ENCODE measurements at regions not wholly inside any gene's neighbourhood (a gene's known extent, or its start where the extent isn't known, plus 50 kb on each side); places are given as distances from the start of the nearest gene placed in this dataset.

GRCh38 chr6:139625081-139625939 lies 250.9 kb upstream of the CITED2 start:
- Mint-ChIP-seq H3K4me1 (peaks cover 35% of the 10 kb centered on the region), H3K9me3 (peaks cover 9% of the 10 kb centered on the region), H3K36me3 (ENCODE audit: low read depth) (peaks cover 3% of the 10 kb centered on the region), H3K27ac (no peak overlapping the region), H3K27me3 (ENCODE audit: low read depth) (no peaks in the 10 kb centered on the region), H3K4me3 (no peak overlapping the region)
- TF ChIP-seq, protein P1, sequence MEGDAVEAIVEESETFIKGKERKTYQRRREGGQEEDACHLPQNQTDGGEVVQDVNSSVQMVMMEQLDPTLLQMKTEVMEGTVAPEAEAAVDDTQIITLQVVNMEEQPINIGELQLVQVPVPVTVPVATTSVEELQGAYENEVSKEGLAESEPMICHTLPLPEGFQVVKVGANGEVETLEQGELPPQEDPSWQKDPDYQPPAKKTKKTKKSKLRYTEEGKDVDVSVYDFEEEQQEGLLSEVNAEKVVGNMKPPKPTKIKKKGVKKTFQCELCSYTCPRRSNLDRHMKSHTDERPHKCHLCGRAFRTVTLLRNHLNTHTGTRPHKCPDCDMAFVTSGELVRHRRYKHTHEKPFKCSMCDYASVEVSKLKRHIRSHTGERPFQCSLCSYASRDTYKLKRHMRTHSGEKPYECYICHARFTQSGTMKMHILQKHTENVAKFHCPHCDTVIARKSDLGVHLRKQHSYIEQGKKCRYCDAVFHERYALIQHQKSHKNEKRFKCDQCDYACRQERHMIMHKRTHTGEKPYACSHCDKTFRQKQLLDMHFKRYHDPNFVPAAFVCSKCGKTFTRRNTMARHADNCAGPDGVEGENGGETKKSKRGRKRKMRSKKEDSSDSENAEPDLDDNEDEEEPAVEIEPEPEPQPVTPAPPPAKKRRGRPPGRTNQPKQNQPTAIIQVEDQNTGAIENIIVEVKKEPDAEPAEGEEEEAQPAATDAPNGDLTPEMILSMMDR (IDR thresholded peaks at IDR 0.05; ENCODE audit: unreplicated experiment in 3 of 3), result no peak

DNA sequence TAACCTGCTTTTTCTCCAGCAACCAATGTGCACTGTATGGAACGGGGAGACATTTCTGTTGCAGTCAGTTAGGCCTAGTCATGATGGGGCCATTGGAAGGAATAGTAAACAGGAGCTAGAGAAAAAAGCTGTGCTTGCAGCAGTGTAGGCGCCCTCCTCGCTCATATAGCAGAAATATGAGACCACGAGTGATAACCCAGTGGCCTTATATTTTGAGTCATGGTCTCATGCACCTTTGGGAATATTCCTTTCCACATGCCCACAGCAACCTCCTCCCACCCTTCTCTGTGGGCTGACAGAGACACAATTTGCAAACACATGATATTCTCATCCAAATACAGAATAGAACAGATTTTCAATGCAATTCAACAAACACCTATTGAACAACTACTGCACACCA lies 248.9 kb upstream of the CITED2 start:
- Mint-ChIP-seq H3K27me3 (ENCODE audit: low read depth) (no peaks in the 10 kb centered on the region), H3K9me3 (peaks cover 5% of the 10 kb centered on the region)
- TF ChIP-seq, protein P1 (IDR thresholded peaks at IDR 0.05; ENCODE audit: unreplicated experiment in 3 of 3), result no peak

DNA sequence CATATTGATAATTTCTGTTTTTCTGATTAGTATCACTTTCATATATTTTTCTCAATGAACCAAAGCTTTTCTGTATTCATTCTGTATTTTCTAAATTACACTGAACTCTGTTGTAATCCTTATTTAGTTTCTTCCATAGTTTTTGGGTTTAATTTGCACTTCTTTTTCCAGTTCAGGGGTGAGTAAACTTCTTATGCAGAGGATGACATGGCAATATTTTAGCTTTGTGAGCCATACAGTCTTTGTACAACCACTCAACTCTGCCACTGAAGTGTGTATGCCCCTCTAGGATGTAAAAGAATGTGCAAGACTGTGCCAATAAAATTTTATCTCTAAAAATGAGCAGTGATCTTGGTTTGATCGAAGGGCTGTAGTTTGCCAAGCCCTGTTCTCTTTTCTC lies 239.0 kb upstream of the CITED2 start:
- Mint-ChIP-seq H3K27me3 (ENCODE audit: low read depth) (no peaks in the 10 kb centered on the region), H3K36me3 (ENCODE audit: low read depth) (no peaks in the 10 kb centered on the region), H3K9me3 (peaks cover 19% of the 10 kb centered on the region), H3K4me1 (peaks cover 3% of the 10 kb centered on the region), H3K4me3 (no peak overlapping the region), H3K27ac (no peak overlapping the region)
- TF ChIP-seq, protein P1 (IDR thresholded peaks at IDR 0.05; ENCODE audit: unreplicated experiment in 3 of 3), result no peak

More for the DNA sequence above, 248.9 kb upstream of the CITED2 start:
- Mint-ChIP-seq H3K4me1 (peaks cover 33% of the 10 kb centered on the region), H3K27ac (peak overlapping the region in 1 of 3 experiments; percentile 2), H3K4me3 (no peak overlapping the region), H3K36me3 (ENCODE audit: low read depth) (no peaks in the 10 kb centered on the region)

GRCh38 chr6:139612135-139612465 lies 237.7 kb upstream of the CITED2 start:
- TF ChIP-seq, protein P1 (IDR thresholded peaks at IDR 0.05; ENCODE audit: unreplicated experiment in 3 of 3), result no peak
- H3K27ac Mint-ChIP-seq, result no peak overlapping the region
- peaks cover 17% of the 10 kb centered on the region for H3K4me1 Mint-ChIP-seq
- no peak overlapping the region for H3K4me3 Mint-ChIP-seq
- no peaks in the 10 kb centered on the region for H3K27me3 Mint-ChIP-seq (ENCODE audit: low read depth)
- H3K9me3 Mint-ChIP-seq, result peaks cover 12% of the 10 kb centered on the region
- H3K36me3 Mint-ChIP-seq (ENCODE audit: low read depth), result no peaks in the 10 kb centered on the region

- Mint-ChIP-seq H3K27ac (no peak overlapping the region), H3K4me1 (peaks cover 18% of the 10 kb centered on the region), H3K9me3 (peaks cover 6% of the 10 kb centered on the region), H3K27me3 (ENCODE audit: low read depth) (no peaks in the 10 kb centered on the region), H3K4me3 (no peak overlapping the region), H3K36me3 (ENCODE audit: low read depth) (no peaks in the 10 kb centered on the region)
- TF ChIP-seq, protein P1 (IDR thresholded peaks at IDR 0.05; ENCODE audit: unreplicated experiment in 3 of 3), result no peak
Measured at GRCh38 chr6:139611327-139612134, 237.1 kb upstream of the CITED2 start.

Measured in nephron (organoid).